NB4 (cell line): ENCODE measurements at regions not wholly inside any gene's neighbourhood (a gene's known extent, or its start where the extent isn't known, plus 50 kb on each side); places are given as distances from the start of the nearest gene placed in this dataset.

Experiments
- POLR2A ChIP-seq: IDR thresholded peaks from 2 replicates; pipeline ENCODE4 v1.6.1; 2011; ENCODE audit warnings: mild to moderate bottlenecking; ENCODE audit not compliant: insufficient read length; ENCODE audit errors: extremely low read depth
- TF ChIP-seq, protein P1 (sequence below): IDR thresholded peaks from one replicate; pipeline ENCODE4 v1.5.1; 2012; ENCODE audit warnings: low read depth, low read length
- TF ChIP-seq, protein P2 (sequence below): IDR thresholded peaks from 2 replicates; pipeline ENCODE4 v1.6.1; 2011; ENCODE audit warnings: low read depth, low read length

GRCh38 chr12:87756111-87756510, 273.1 kb downstream of the C12orf50 start:
- TF ChIP-seq, protein P1, sequence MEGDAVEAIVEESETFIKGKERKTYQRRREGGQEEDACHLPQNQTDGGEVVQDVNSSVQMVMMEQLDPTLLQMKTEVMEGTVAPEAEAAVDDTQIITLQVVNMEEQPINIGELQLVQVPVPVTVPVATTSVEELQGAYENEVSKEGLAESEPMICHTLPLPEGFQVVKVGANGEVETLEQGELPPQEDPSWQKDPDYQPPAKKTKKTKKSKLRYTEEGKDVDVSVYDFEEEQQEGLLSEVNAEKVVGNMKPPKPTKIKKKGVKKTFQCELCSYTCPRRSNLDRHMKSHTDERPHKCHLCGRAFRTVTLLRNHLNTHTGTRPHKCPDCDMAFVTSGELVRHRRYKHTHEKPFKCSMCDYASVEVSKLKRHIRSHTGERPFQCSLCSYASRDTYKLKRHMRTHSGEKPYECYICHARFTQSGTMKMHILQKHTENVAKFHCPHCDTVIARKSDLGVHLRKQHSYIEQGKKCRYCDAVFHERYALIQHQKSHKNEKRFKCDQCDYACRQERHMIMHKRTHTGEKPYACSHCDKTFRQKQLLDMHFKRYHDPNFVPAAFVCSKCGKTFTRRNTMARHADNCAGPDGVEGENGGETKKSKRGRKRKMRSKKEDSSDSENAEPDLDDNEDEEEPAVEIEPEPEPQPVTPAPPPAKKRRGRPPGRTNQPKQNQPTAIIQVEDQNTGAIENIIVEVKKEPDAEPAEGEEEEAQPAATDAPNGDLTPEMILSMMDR: no peak
- TF ChIP-seq POLR2A: no peak
- TF ChIP-seq, protein P2, sequence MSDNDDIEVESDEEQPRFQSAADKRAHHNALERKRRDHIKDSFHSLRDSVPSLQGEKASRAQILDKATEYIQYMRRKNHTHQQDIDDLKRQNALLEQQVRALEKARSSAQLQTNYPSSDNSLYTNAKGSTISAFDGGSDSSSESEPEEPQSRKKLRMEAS: no peak
